DOHH2 (cell line): ENCODE measurements at regions not wholly inside any gene's neighbourhood (a gene's known extent, or its start where the extent isn't known, plus 50 kb on each side); places are given as distances from the start of the nearest gene placed in this dataset.

Source experiments
- H3F3A ChIP-seq: fragments of 200-600 bp; sonication (generic), shearing (Covaris generic); 2 replicates; pipeline ENCODE4 v1.6.0; 2016; ENCODE audit warnings: antibody characterized with exemption, mild to moderate bottlenecking; ENCODE audit not compliant: control insufficient read depth, insufficient read depth
- H3K27ac ChIP-seq: fragments of 200-600 bp; sonication (generic); 2 replicates; pipeline ENCODE4 v1.5.1; 2014; ENCODE audit warnings: low read depth, mild to moderate bottlenecking, low read length, moderate library complexity
- H3K27me3 ChIP-seq: fragments of 200-600 bp; sonication (generic); 2 replicates; pipeline ENCODE4 v1.6.1; 2014; ENCODE audit warnings: mild to moderate bottlenecking, low read length, mixed read lengths; ENCODE audit not compliant: control insufficient read depth
- H3K36me3 ChIP-seq: fragments of 200-600 bp; sonication (generic); 2 replicates; pipeline ENCODE4 v1.6.1; 2014; ENCODE audit warnings: mild to moderate bottlenecking, low read length, moderate library complexity, mixed read lengths; ENCODE audit not compliant: control insufficient read depth
- H3K4me1 ChIP-seq: fragments of 200-600 bp; sonication (generic); 2 replicates; pipeline ENCODE4 v1.6.1; 2014; ENCODE audit warnings: mild to moderate bottlenecking, low read length, mixed read lengths; ENCODE audit not compliant: control insufficient read depth
- H3K4me2 ChIP-seq: fragments of 200-600 bp; sonication (generic); 2 replicates; pipeline ENCODE4 v1.6.0; 2014; ENCODE audit warnings: mild to moderate bottlenecking, low read length, moderate library complexity
- H3K4me3 ChIP-seq: fragments of 200-600 bp; sonication (generic); 2 replicates; pipeline ENCODE4 v1.5.1; 2014; ENCODE audit warnings: mild to moderate bottlenecking, low read length, mixed read lengths
- H3K79me2 ChIP-seq: fragments of 200-600 bp; sonication (generic); 2 replicates; pipeline ENCODE4 v1.6.1; 2014; ENCODE audit warnings: mild to moderate bottlenecking, low read length, mixed read lengths; ENCODE audit not compliant: control insufficient read depth
- H3K9me2 ChIP-seq: fragments of 200-600 bp; sonication (generic); replicated peaks from 2 replicates; pipeline ENCODE4 v1.6.1; 2014; ENCODE audit warnings: mild to moderate bottlenecking, low read length, mixed read lengths; ENCODE audit not compliant: control insufficient read depth
- H3K9me3 ChIP-seq: fragments of 200-600 bp; sonication (generic); 2 replicates; pipeline ENCODE4 v1.6.1; 2014; ENCODE audit warnings: antibody characterized with exemption, low read length, mixed read lengths; ENCODE audit not compliant: control insufficient read depth, insufficient read depth
- H4K20me1 ChIP-seq: fragments of 200-600 bp; sonication (generic); 2 replicates; pipeline ENCODE4 v1.6.0; 2014; ENCODE audit warnings: low read depth, mild to moderate bottlenecking, antibody characterized with exemption, low read length, moderate library complexity; ENCODE audit not compliant: control insufficient read depth, insufficient read depth
- CTCF ChIP-seq: fragments of 200-600 bp; sonication (generic); IDR thresholded peaks from one replicate; pipeline ENCODE4 v1.5.1; 2014; ENCODE audit warnings: antibody characterized with exemption, mild to moderate bottlenecking, low read depth, low read length; ENCODE audit not compliant: poor library complexity, severe bottlenecking
- EZH2phosphoT487 ChIP-seq: fragments of 200-600 bp; sonication (generic); IDR thresholded peaks from 2 replicates; pipeline ENCODE4 v1.6.1; 2017; ENCODE audit warnings: borderline replicate concordance, mild to moderate bottlenecking, antibody characterized with exemption, low read length, moderate library complexity, mixed read lengths

- no peaks in the 10 kb centered on the region for H3K36me3 ChIP-seq
- H3K4me3 ChIP-seq, result no peak overlapping the region
- no peak overlapping the region for H3K4me2 ChIP-seq
- no peaks in the 10 kb centered on the region for H4K20me1 ChIP-seq
- no peaks in the 10 kb centered on the region for H3K4me1 ChIP-seq
- H3K27me3 ChIP-seq, result no peaks in the 10 kb centered on the region
- no peaks in the 10 kb centered on the region for H3K9me3 ChIP-seq
- no peaks in the 10 kb centered on the region for H3F3A ChIP-seq
- H3K79me2 ChIP-seq, result no peaks in the 10 kb centered on the region
- no peak for TF ChIP-seq CTCF
- no peak for TF ChIP-seq EZH2phosphoT487
- no peak overlapping the region for H3K27ac ChIP-seq
- H3K9me2 ChIP-seq, result no peaks in the 10 kb centered on the region
These were observed 154.7 kb upstream of the SGCG start for GRCh38 chr13:23025864-23026608.

GRCh38 chr13:23039266-23039935 lies 141.4 kb upstream of the SGCG start:
- Histone ChIP-seq H3K4me3 (no peak overlapping the region), H3K27ac (no peak overlapping the region), H3K4me2 (no peak overlapping the region), H3K4me1 (no peaks in the 10 kb centered on the region), H3K9me3 (no peaks in the 10 kb centered on the region), H3K79me2 (no peaks in the 10 kb centered on the region), H3K27me3 (0 out of 2 replicates have a peak, but pooled peaks cover 2% of the 10 kb centered on the region), H3K36me3 (no peaks in the 10 kb centered on the region), H4K20me1 (no peaks in the 10 kb centered on the region), H3F3A (no peaks in the 10 kb centered on the region), H3K9me2 (no peaks in the 10 kb centered on the region)
- TF ChIP-seq CTCF (no peak), EZH2phosphoT487 (no peak)

GRCh38 chr13:23042181-23042580 lies 138.6 kb upstream of the SGCG start:
- Histone ChIP-seq H3K4me3 (no peak overlapping the region), H3K27me3 (0 out of 2 replicates have a peak, but pooled peaks cover 2% of the 10 kb centered on the region), H3K4me1 (no peaks in the 10 kb centered on the region), H3K9me3 (no peaks in the 10 kb centered on the region), H3K79me2 (no peaks in the 10 kb centered on the region), H3K4me2 (no peak overlapping the region), H4K20me1 (no peaks in the 10 kb centered on the region), H3F3A (no peaks in the 10 kb centered on the region), H3K36me3 (no peaks in the 10 kb centered on the region), H3K9me2 (no peaks in the 10 kb centered on the region), H3K27ac (no peak overlapping the region)
- no peak for TF ChIP-seq EZH2phosphoT487
- no peak for TF ChIP-seq CTCF
